Pancreas (tissue), 10 donors: ENCODE measurements at regions not wholly inside any gene's neighbourhood (a gene's known extent, or its start where the extent isn't known, plus 50 kb on each side); places are given as distances from the start of the nearest gene placed in this dataset.

Source experiments
- ATAC-seq, 4 donors: fragments of 200-7000 bp; cut with Tn5 transposase; one replicate each; pipeline versions ENCODE4 v1.8.0 to v1.9.1; 2020; ENCODE audit warnings: mild to moderate bottlenecking in 4 of 4, moderate library complexity in 4 of 4
- DNase-seq, 6 donors: peaks; one replicate each; pipeline ENCODE4 v3.0.0-alpha.2; 2020
- FAIRE-seq: peaks from 2 replicates; lab custom pipeline; 2012; peaks lifted over from hg19 to GRCh38; lab: Jason Lieb, UNC
- H3K27ac ChIP-seq, 4 donors: fragments of 200-600 bp; sonication (generic); 1 replicate in 3 of 4; 2 replicates in 1 of 4; pipeline versions ENCODE4 v1.5.0 to v1.8.0; 2020
- H3K27me3 ChIP-seq, 4 donors: fragments of 200-600 bp; one replicate each; pipeline ENCODE4 v1.8.0; 2021
- H3K36me3 ChIP-seq, 3 donors: fragments of 200-600 bp; sonication (generic) in 1 of 3; one replicate each; pipeline versions ENCODE4 v1.5.0 to v1.8.0; 2020 to 2021
- H3K4me1 ChIP-seq, 3 donors: fragments of 200-600 bp; one replicate each; pipeline ENCODE4 v1.8.0; 2021
- H3K4me3 ChIP-seq, 4 donors: fragments of 200-600 bp; sonication (generic) in 2 of 4; one replicate each; pipeline versions ENCODE4 v1.5.0 to v1.8.0; 2020 to 2021
- H3K9me3 ChIP-seq, 4 donors: fragments of 200-600 bp; one replicate each; pipeline ENCODE4 v1.8.0; 2021
- WGBS, 2 donors: extraction: QIAGEN DNeasy Blood & Tissue Kit; methylation state at CpG; one replicate each; pipeline ENCODE4 v1.1.7; 2013; 5-methylcytosine and 5-hydroxymethylcytosine counted together
- intact Hi-C, 3 donors: fragments of 100-400 bp; cut with DNase I; formaldehyde crosslinking; loops; one replicate each; pipeline versions ENCODE4 v1.11.1 to v1.14.2; 2022
- TF ChIP-seq, protein P1 (sequence below), 4 donors: fragments of 200-600 bp; sonication (generic) in 3 of 4; IDR thresholded peaks; one replicate each; pipeline versions ENCODE4 v1.5.0 to v1.8.0; 2021; ENCODE audit warnings: antibody characterized with exemption in 4 of 4
- donor health status: healthy with polysubstance abuse.
- donor health status: DM: no; HTN: no; CAD: no; lungs with moderate emphysema.
- donor health status: DM: no; HTN: no; CAD: no.
- donor health status: control.
- donor health status: control.
- donor health status: Bipolar disorder and iron deficiency.
- donor health status: DM: yes; HTN: yes; CAD: no.
- donor health status: DM: no; HTN: no; CAD: no.
- donor health status: DM: no; HTN: no; CAD: no.
- donor health status: DM: yes; HTN: yes; CAD: no.

DNA sequence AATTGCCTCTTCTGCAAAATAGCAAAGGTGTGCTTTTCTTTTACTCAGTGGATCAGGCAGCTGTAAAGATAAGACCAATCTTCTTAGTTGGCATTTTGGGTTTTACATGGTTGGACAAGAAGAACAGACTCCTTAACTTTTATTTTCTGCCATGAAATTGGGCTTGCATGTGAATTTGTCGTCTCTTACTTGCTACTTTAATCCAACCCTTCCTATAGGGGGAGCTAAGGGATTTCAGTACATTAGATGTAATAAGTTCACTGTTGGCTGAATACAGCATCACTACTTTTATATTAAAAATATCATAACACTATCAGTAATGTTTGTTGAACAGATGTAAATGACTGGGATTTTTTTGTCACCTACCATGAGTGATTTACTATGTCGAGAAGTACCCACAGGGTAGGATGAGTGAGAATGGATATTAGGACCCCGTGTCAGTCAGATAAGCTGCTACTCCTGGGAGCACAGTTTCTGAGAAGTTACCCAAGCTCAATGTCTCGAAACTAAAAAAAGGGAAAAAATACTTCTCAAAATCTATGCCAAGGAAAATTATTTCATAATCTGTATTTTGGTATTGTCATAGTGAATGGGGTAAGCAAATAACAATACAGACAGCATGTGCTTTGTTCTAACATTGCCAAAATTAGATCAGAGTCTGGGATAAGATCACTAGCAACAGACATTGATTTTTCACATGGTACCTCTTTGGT is 127.4 kb upstream of the AGR3 start:
- Histone ChIP-seq H3K36me3 (no peaks in the 10 kb centered on the region), H3K9me3 (no peaks in the 10 kb centered on the region), H3K4me1 (no peaks in the 10 kb centered on the region), H3K27me3 (no peaks in the 10 kb centered on the region), H3K4me3 (no peak overlapping the region), H3K27ac (peak overlapping the region in 1 of 4 donors; percentile 2)
- ATAC-seq = peak in 3 of 4 donors; percentile 68 to 80 (median 80)
- TF ChIP-seq, protein P1, sequence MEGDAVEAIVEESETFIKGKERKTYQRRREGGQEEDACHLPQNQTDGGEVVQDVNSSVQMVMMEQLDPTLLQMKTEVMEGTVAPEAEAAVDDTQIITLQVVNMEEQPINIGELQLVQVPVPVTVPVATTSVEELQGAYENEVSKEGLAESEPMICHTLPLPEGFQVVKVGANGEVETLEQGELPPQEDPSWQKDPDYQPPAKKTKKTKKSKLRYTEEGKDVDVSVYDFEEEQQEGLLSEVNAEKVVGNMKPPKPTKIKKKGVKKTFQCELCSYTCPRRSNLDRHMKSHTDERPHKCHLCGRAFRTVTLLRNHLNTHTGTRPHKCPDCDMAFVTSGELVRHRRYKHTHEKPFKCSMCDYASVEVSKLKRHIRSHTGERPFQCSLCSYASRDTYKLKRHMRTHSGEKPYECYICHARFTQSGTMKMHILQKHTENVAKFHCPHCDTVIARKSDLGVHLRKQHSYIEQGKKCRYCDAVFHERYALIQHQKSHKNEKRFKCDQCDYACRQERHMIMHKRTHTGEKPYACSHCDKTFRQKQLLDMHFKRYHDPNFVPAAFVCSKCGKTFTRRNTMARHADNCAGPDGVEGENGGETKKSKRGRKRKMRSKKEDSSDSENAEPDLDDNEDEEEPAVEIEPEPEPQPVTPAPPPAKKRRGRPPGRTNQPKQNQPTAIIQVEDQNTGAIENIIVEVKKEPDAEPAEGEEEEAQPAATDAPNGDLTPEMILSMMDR (IDR thresholded peaks at IDR 0.05) = peak in 2 of 4 donors; percentile 7 to 23
- no peak for FAIRE-seq
- intact Hi-C loops = no loop called here
- WGBS, 2 donors = 46 to 56% methylated on average over 4 of the region's 4 CpGs
- DNase-seq = no peak

DNA sequence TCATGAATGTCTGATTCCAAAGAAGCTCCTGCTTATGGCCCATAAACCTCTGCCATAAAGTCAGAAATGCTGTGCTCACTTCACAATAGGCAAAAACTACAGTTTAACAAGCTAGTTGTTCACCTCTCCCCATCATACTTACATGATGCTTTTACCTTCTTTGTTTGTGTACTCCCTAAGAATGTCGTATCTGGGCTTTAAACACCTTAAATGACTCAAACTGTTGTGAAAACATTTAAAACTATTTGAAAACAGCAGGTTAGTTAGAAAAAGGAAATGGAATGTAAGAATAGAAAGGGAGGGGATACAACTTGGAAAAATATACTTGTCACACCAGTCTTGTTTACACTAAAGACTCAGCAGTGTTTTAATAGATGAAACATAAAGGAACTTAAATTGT is 128.2 kb upstream of the AGR3 start:
- no peaks in the 10 kb centered on the region for H3K9me3 ChIP-seq
- no peak for ATAC-seq
- TF ChIP-seq, protein P1 (IDR thresholded peaks at IDR 0.05) = no peak
- intact Hi-C loops = no loop called here
- DNase-seq = no peak
- no peaks in the 10 kb centered on the region for H3K27me3 ChIP-seq
- FAIRE-seq = peak; percentile 23
- 59 to 86% methylated on average over 1 of the region's 1 CpG for WGBS, 2 donors
- H3K36me3 ChIP-seq = no peaks in the 10 kb centered on the region
- no peak overlapping the region for H3K4me3 ChIP-seq
- H3K4me1 ChIP-seq = no peaks in the 10 kb centered on the region
- peak overlapping the region in 1 of 4 donors; percentile 2 for H3K27ac ChIP-seq

DNA sequence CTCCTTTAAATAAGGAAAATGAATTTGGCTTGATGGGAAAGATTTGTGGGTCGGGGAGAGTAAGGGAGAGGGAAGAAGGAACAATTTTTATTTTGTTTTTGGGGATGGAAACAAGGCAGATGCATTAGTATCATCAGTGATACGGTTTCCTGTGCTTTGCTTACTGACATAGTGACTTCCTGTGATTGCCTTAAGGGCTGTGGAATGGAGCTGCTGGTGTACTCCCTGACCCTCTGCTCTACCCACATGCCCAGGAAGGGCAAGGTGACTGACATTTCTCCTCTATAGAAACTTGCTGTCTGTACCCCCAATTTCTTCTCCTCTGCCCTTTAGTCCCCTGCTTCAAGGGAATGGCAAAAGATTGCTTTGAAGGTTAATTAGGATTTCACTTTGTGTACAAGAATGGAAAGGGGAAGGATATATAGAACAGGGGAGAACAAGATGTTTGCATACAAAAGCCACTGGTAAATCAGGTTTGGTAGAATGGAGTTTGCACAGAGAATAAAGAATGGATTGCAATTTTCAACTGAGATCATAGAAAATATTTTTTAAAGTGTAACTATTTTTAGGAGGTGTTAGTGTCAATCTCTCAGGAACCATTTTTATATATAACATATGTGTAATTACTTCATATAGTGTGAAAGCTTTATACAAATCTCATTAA is 129.0 kb upstream of the AGR3 start:
- intact Hi-C loops = no loop called here
- Histone ChIP-seq H3K36me3 (no peaks in the 10 kb centered on the region), H3K4me3 (no peak overlapping the region), H3K9me3 (no peaks in the 10 kb centered on the region), H3K27ac (no peak overlapping the region), H3K4me1 (no peaks in the 10 kb centered on the region), H3K27me3 (no peaks in the 10 kb centered on the region)
- TF ChIP-seq, protein P1 (IDR thresholded peaks at IDR 0.05) = no peak
- ATAC-seq (no peak), FAIRE-seq (no peak), DNase-seq (no peak)
- 71 to 83% methylated on average over 2 of the region's 2 CpGs for WGBS, 2 donors

DNA sequence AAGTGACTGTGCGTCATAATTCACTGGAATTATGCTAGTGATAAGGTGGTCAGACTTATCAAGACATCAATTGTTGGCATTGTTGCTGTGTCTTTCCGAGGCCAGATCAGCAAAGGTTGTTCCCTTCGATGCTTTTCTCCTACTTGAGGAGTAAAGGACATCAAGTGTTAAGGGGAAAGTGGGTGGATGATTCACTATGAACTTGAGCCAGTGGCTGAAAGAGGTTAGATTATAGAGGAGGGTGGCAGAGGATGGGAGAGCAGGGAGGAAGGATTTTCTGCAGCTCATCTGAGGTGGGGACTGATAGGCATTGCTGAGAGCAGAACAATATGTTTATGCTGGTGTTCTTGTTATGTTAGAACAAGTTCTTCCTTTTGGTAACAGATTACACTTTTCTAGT is 131.4 kb upstream of the AGR3 start:
- no peaks in the 10 kb centered on the region for H3K36me3 ChIP-seq
- intact Hi-C loops = no loop called here
- whole genome bisulfite sequencing, 2 donors = 77 to 88% methylated on average over 3 of the region's 3 CpGs
- DNase-seq = no peak
- H3K9me3 ChIP-seq = no peaks in the 10 kb centered on the region
- no peak overlapping the region for H3K27ac ChIP-seq
- TF ChIP-seq, protein P1 (IDR thresholded peaks at IDR 0.05) = no peak
- H3K4me1 ChIP-seq = no peaks in the 10 kb centered on the region
- H3K27me3 ChIP-seq = no peaks in the 10 kb centered on the region
- H3K4me3 ChIP-seq = no peak overlapping the region
- no peak for FAIRE-seq
- ATAC-seq = no peak

DNA sequence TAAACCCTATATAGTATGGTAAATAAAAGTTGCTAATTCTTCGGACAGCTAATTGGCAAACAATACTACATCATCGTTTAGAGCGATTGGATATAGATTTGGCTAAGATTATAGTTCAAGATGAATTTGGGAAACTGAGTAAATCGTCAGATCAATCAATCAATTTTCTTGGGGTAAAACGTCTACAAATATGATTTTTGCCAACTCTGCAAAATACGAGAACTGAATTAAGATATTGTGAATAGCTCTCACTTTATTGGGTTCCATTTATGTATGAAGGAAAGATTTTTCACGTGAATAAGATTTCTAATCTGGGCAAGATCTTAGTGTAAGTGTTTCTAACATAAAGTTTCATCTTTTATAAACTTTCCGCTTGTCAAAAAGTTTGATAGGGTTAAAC is 132.9 kb upstream of the AGR3 start:
- Histone ChIP-seq H3K36me3 (no peaks in the 10 kb centered on the region), H3K27me3 (no peaks in the 10 kb centered on the region), H3K9me3 (no peaks in the 10 kb centered on the region), H3K27ac (no peak overlapping the region), H3K4me1 (no peaks in the 10 kb centered on the region), H3K4me3 (no peak overlapping the region)
- ATAC-seq (no peak), DNase-seq (no peak), FAIRE-seq (no peak)
- 86 to 90% methylated on average over 8 of the region's 8 CpGs for WGBS, 2 donors
- intact Hi-C loops = no loop called here
- TF ChIP-seq, protein P1 (IDR thresholded peaks at IDR 0.05) = no peak
